HG02938 (cell line): ENCODE measurements at regions not wholly inside any gene's neighbourhood (a gene's known extent, or its start where the extent isn't known, plus 50 kb on each side); places are given as distances from the start of the nearest gene placed in this dataset.

Experiments
- ATAC-seq: cut with Tn5 transposase; IDR thresholded peaks from one replicate; pipeline ENCODE4 v1.9.1; 2021; ENCODE audit warnings: mild to moderate bottlenecking, moderate library complexity; ENCODE audit not compliant: unreplicated experiment

DNA sequence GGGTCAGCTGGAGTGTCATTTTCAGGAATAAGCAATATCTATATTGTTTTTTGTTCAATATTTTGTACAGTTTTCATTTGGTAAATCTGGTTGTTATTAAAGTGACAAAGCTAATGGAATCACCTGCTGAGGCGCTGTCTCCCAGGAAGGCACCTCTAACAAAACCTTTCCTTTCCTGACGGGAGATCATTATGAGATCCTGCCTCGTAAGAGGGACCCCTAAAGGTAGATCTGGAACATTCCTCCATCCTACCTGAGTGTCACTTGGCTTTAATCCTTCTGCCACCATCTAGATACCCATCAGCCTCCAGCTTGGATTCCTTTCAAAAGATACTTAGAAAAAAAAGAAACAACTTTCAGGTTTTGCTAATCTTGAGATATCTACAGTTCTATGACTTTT is 157.7 kb downstream of the FAT3 start:
- ATAC-seq, result no peak

DNA sequence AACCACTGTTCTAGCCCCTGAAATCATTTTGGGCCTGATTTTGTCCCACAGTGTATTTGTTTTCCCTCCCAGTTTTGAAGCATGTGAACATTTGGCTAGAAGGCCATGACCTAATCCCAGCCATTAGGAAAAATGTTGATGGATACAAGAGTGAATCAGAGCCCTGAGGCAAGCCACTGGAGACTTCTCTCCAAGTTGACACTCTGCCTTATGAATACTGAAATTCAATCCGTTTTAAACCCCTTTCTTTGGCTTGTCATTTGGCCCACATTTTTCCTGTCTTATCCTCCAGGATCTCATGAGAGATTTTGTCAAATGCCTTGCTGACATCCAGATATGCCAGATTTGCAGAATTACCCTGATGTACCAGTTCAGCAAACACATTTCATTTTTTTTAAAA is 158.8 kb downstream of the FAT3 start:
- ATAC-seq, result no peak

DNA sequence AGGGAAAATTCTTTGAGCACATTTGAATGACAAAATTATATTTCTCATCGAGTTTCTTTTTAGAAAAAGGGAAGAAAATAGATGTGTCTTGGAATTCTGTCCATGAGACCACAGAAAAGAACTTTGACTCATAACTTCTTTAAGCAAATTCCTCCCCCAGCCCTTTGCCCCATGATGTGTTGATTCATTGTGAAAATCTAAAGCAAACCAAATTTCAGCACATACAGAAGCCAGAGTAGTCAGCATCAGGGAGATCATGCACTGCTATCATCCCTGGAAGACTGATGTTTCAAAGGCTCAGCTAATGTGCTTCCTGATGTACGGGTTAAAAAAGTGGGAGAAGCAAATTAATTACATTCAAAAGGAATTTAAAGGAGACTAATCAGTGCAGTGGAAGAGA is 159.7 kb downstream of the FAT3 start:
- no peak for ATAC-seq

DNA sequence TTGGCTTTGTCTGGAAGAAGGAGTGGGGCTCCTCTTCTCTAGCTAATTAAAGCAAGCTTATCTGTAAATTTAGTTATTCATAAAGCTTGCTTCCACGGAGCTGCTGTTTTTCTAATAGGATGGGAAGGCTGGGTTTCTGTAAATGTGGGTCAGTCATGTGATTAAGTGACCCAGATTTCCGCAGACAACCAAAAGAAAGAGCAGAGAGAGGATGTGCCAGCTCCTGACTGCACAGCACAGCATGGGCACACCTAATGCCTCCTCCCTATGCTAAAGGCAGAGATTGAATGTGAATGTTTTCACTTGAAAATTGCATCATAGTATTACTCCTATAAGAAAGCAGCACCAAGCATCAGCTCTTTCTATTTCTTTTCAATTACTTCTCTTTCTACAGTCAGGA is 160.2 kb downstream of the FAT3 start:
- ATAC-seq, result no peak

- no peak for ATAC-seq
Measured at GRCh38 chr11:92386577-92386976, 162.0 kb downstream of the FAT3 start.

- no peak for ATAC-seq
Measured at GRCh38 chr11:92387859-92388258, 163.2 kb downstream of the FAT3 start.

DNA sequence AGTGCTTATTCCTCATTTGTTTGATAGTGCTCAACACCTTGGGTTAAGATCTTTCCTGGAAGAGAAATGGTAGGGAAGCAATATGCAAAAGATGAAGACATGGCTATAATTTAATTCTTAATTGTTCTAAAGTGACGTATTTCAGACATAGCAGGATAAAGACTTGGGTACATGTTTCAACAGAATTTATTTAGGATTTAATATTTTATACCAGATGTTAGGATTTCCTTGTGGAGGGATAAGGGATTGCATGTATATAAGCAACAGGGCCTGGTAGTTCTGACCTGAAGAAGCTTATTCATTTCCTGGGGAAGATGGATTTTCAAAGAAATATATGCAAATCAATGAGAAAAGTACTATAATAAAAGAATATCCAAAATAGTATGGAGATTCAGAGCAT is 163.8 kb downstream of the FAT3 start:
- no peak for ATAC-seq

GRCh38 chr11:92390783-92391182 is 166.2 kb downstream of the FAT3 start:
- ATAC-seq, result no peak

DNA sequence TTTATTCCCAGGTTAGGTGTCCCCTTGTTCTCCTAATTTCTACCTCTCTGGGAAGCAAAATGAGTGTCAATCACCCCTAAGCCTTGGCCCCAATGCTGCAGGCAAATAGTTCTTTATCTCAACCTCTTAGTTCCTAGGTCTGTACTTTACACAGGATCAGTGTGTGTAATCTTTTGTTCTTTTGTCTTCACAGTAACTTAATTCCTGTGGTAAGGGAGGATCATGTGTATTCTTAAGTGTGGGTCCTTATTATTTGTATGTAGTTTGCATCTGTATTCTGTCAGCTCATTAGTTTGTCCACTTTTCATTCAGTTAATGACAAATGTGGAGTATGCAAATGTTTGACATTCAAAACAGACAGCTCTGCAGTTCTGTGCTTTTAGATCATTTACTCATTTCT is 166.7 kb downstream of the FAT3 start:
- no peak for ATAC-seq

- ATAC-seq, result no peak
Measured at GRCh38 chr11:92391808-92392207, 167.2 kb downstream of the FAT3 start.

DNA sequence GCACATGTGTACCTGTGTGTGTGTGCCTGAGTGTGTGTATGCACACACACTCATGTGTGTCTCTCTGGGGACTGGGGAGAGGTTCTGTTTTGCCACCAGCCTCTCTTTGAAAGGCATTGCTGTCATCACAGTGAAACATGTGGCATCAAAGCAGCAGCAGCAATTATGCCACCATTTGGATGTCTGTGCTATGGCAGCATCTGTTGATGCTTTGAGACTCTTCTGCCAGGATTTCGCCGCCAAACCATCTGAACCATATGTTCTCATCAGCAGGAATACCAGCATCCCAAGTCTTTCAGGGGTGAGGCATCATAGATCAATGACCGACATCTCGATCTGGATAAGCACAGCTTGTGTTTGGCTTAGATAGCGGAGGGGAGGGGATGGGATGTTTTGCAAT is 168.6 kb downstream of the FAT3 start:
- ATAC-seq, result no peak

- no peak for ATAC-seq
Measured at GRCh38 chr11:92396133-92396532, 171.5 kb downstream of the FAT3 start.

DNA sequence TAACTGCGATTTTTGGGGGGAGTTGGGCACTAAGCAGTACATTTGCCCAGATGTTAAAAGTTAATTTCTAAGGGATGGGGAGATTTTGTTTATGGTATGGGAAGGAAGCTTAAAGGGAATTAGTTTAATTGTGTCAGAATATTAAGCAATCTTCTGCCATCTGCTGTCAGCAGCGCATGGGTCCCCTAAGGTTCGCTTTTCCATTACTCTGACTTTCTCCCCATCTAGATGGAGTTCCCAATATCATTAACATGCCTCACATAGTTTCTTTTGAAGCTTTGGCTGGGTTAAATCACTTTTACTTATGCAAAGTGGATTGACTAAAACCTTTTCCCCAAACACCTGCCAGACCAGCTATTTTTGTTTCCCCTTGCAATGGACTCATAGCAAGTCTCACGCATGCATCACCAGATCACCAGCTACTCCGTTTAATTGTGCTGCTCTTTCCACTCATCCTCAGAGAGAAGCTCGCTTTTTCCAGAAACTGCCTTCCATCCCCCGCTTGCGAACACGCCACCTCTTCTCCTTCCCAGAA is 172.7 kb downstream of the FAT3 start:
- ATAC-seq, result no peak

DNA sequence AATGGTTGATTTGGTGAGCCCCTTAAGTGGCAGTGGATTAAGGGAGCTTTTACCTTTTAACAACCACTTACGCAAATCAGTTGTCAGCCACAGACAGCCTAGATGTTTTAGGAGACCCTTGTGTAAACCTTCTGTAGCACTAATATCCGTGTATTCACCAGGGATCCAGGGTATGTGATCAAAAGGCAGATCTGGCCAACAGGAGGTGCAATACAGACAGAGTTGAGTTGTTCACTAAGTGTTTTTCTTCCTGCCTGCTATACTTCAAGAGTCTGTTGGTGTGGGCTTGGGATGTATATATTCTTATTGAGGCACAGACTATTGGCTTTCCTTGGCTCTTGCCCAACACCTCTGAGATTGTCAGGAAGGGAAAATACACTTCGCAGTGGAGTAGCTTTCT is 175.1 kb downstream of the FAT3 start:
- no peak for ATAC-seq

- ATAC-seq, result no peak
Measured at GRCh38 chr11:92401520-92401919, 176.9 kb downstream of the FAT3 start.

GRCh38 chr11:92406472-92406871 is 181.9 kb downstream of the FAT3 start:
- ATAC-seq, result no peak

DNA sequence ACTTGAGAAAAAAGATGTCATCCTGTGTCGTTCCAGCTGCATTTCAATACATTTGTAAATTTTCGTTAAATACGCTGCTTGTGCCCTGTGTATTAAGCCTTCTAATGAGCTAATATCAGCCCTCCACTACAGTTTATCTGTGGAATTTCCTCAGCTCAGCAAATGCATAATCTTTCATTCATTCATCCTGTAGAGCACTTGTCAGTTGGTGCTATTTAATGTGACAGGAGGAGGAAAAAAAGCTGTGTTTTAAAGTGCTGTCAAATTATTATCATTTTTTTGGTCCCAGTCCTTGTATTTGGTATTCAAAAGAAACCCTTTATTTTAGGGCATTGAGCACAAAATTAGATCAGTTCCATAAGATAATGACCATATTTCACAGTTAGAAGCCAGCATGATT is 184.7 kb downstream of the FAT3 start:
- ATAC-seq, result no peak

GRCh38 chr11:92409956-92410355 is 185.3 kb downstream of the FAT3 start:
- ATAC-seq, result no peak

DNA sequence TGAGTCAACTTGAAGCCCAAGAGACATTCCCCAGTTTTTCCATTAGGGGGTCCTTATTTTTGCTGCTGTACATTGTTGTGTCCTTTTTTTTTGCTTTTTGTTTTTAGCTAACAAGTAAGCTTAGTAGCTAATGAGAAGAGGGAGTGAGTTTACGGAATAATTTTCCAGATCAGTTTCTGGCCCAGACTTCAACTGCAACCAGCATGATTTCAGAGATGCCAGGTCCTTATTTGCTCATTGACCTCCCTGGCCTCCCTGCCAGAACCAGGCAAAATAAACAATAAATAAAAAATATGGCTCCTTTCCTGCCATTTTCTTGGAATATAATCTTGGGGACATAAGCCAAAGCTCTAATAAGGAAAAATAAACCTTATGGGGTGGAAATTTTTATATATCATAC is 185.9 kb downstream of the FAT3 start:
- no peak for ATAC-seq

DNA sequence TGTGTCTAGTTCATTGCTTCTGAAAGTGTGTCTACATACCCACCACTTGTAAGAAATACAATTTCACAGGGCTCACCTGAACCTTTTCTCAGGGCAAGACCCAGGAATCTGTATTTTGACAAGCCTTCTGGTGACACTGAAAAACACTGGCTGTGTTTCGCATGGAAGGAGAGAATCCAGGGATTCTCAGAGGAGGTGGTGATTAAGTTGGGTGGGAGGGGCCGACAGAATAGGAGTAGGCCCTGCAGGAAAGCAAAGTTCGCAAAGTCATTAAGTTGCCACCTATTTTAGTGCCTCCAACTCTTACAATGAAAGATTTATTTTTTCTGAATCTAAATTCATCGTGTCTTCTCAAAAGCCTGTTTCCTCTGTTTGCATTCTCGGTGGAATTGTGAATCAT is 186.8 kb downstream of the FAT3 start:
- no peak for ATAC-seq

GRCh38 chr11:92413757-92414513 is 189.3 kb downstream of the FAT3 start:
- no peak for ATAC-seq

DNA sequence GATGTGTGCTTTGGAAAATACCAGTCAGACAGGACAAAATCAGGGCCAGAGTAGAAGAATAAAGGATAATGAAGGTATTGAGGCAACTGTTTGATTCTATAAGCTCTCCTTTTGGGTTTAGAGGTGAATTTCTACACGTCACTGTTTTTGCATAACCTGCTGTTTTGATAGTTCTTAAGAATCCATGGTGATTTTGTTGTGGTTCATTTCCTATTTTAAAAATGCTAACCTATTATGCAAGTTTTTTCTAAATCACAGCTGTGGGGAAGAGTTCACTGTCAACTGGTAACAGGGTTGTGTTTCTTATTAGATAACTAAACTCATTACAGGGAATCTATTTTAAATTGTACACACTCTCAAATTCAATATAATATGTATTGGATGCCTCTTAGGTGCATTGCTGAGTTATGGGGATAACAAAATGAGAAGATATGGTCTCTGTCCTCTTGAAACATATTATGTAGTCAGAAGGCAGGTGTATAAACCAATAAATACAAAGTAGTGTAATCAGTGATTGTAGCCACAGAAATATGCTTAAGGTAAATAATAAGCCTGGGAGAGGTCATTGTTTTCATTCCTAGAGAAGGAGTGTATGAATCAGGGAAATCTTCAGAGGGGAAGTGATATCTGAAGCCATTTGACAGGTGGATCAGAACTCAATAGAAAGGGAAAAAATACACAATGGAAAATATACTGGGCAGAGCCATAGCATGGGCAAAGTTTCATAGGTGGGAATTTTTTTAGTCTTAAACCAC is 192.5 kb downstream of the FAT3 start:
- ATAC-seq, result no peak
